Neuronal stem cell (in vitro differentiated cells): ENCODE measurements at regions not wholly inside any gene's neighbourhood (a gene's known extent, or its start where the extent isn't known, plus 50 kb on each side); places are given as distances from the start of the nearest gene placed in this dataset.

Experiments
- DNase-seq: peaks from one replicate; pipeline ENCODE4 v3.0.0-alpha.2; 2013; ENCODE audit warnings: low spot score
- H2AFZ ChIP-seq: one replicate; pipeline ENCODE4 v1.6.1; 2013; ENCODE audit warnings: mild to moderate bottlenecking, low read length, inconsistent platforms
- H2AK5ac ChIP-seq: 2 replicates; pipeline ENCODE4 v1.6.1; 2013; ENCODE audit warnings: low read depth, mild to moderate bottlenecking, inconsistent platforms, low read length, moderate library complexity, mixed read lengths
- H2BK120ac ChIP-seq: 2 replicates; pipeline ENCODE4 v1.6.1; 2013; ENCODE audit warnings: low read depth, mild to moderate bottlenecking, inconsistent platforms, low read length, moderate library complexity, mixed read lengths
- H2BK12ac ChIP-seq: one replicate; pipeline ENCODE4 v1.6.1; 2013; ENCODE audit warnings: low read length, inconsistent platforms
- H2BK15ac ChIP-seq: 2 replicates; pipeline ENCODE4 v1.6.1; 2013; ENCODE audit warnings: mild to moderate bottlenecking, low read length, inconsistent platforms, mixed read lengths
- H2BK5ac ChIP-seq: one replicate; pipeline ENCODE4 v1.6.1; 2013; ENCODE audit warnings: inconsistent platforms, mild to moderate bottlenecking, low read length, moderate library complexity
- H3K14ac ChIP-seq: one replicate; pipeline ENCODE4 v1.6.1; 2013; ENCODE audit warnings: low read length, inconsistent platforms
- H3K18ac ChIP-seq: 2 replicates; pipeline ENCODE4 v1.6.1; 2013; ENCODE audit warnings: low read length, inconsistent platforms
- H3K23ac ChIP-seq: 2 replicates; pipeline ENCODE4 v1.6.1; 2013; ENCODE audit warnings: low read depth, mild to moderate bottlenecking, mixed read lengths, low read length, inconsistent platforms; ENCODE audit not compliant: poor library complexity
- H3K27ac ChIP-seq: replicated peaks from 3 replicates; pipeline ENCODE4 v1.5.1; 2013; ENCODE audit warnings: low read length, inconsistent platforms
- H3K27me3 ChIP-seq, 3 experiments: 2 replicates each; pipeline ENCODE4 v1.6.1; 2013; ENCODE audit warnings: low read length in 3 of 3, mild to moderate bottlenecking in 2 of 3, inconsistent platforms in 1 of 3, low read depth in 1 of 3, mixed read lengths in 1 of 3, moderate library complexity in 1 of 3; ENCODE audit not compliant: control insufficient read depth in 3 of 3, insufficient read depth in 3 of 3
- H3K36me3 ChIP-seq, 2 donors: replicated peaks in 1 of 2; 2 replicates each; pipeline ENCODE4 v1.6.1; 2013; ENCODE audit warnings: low read length in 2 of 2; ENCODE audit not compliant: control insufficient read depth in 2 of 2, insufficient read depth in 2 of 2
- H3K4ac ChIP-seq: 2 replicates; pipeline ENCODE4 v1.6.1; 2013; ENCODE audit warnings: inconsistent platforms, mild to moderate bottlenecking, low read length, moderate library complexity
- H3K4me1 ChIP-seq, 2 donors: 1 replicate in 1 of 2; 2 replicates in 1 of 2; pipeline ENCODE4 v1.6.1; 2013; ENCODE audit warnings: low read length in 2 of 2, low read depth in 1 of 2; ENCODE audit not compliant: control insufficient read depth in 2 of 2, insufficient read depth in 1 of 2
- H3K4me2 ChIP-seq: one replicate; pipeline ENCODE4 v1.6.1; 2013; ENCODE audit warnings: mild to moderate bottlenecking, low read length, inconsistent platforms; ENCODE audit not compliant: insufficient read depth, poor library complexity, severe bottlenecking
- H3K4me3 ChIP-seq, 2 donors: 2 replicates each; pipeline ENCODE4 v1.5.1; 2013; ENCODE audit warnings: low read length in 2 of 2, mild to moderate bottlenecking in 2 of 2, inconsistent platforms in 1 of 2, moderate library complexity in 1 of 2
- H3K79me1 ChIP-seq: one replicate; pipeline ENCODE4 v1.6.1; 2013; ENCODE audit warnings: low read depth, mild to moderate bottlenecking, inconsistent platforms, low read length, moderate library complexity
- H3K9ac ChIP-seq: one replicate; pipeline ENCODE4 v1.6.1; 2013; ENCODE audit warnings: mild to moderate bottlenecking, low read depth, low read length, inconsistent platforms; ENCODE audit not compliant: poor library complexity
- H3K9me3 ChIP-seq, 2 donors: replicated peaks in 1 of 2; 2 replicates each; pipeline versions ENCODE3 to v1.6.1; 2013; ENCODE audit warnings: low read length in 2 of 2, mild to moderate bottlenecking in 2 of 2, inconsistent platforms in 1 of 2, low read depth in 1 of 2, mixed read lengths in 1 of 2, moderate library complexity in 1 of 2; ENCODE audit not compliant: control insufficient read depth in 2 of 2, insufficient read depth in 1 of 2
- H4K8ac ChIP-seq: one replicate; pipeline ENCODE4 v1.6.1; 2013; ENCODE audit warnings: low read depth, mild to moderate bottlenecking, inconsistent platforms, low read length, moderate library complexity
- H4K91ac ChIP-seq: one replicate; pipeline ENCODE4 v1.6.1; 2013; ENCODE audit warnings: low read length, low read depth, mild to moderate bottlenecking, inconsistent platforms; ENCODE audit not compliant: poor library complexity
- whole genome bisulfite sequencing, 2 donors: extraction: QIAGEN DNeasy Blood & Tissue Kit; methylation state at CpG; one replicate each; pipeline ENCODE4 v1.1.7; 2013; ENCODE audit warnings: missing lambda C conversion rate in 2 of 2, mixed read lengths in 1 of 2; ENCODE audit not compliant: insufficient read length in 2 of 2, insufficient replicate concordance in 1 of 2; ENCODE audit errors: extremely low coverage in 2 of 2; 5-methylcytosine and 5-hydroxymethylcytosine counted together

GRCh38 chr4:171288816-171289432 lies 524.3 kb upstream of the GALNTL6 start:
- Histone ChIP-seq H3K27me3 (no peaks in the 10 kb centered on the region), H2BK5ac (no peak overlapping the region), H4K91ac (no peak overlapping the region), H3K23ac (no peak overlapping the region), H2BK120ac (no peak overlapping the region), H3K18ac (no peak overlapping the region), H3K79me1 (no peaks in the 10 kb centered on the region), H2BK12ac (no peak overlapping the region), H2AFZ (no peak overlapping the region), H4K8ac (no peak overlapping the region), H3K4me3 (no peak overlapping the region), H3K4me1 (peaks cover 0 to 4% of the 10 kb centered on the region in 2 donors), H2BK15ac (no peak overlapping the region), H3K36me3 (no peaks in the 10 kb centered on the region), H3K4me2 (no peak overlapping the region), H3K4ac (no peak overlapping the region), H3K14ac (no peak overlapping the region), H3K27ac (no peak overlapping the region), H3K9me3 (no peaks in the 10 kb centered on the region), H2AK5ac (no peak overlapping the region), H3K9ac (no peak overlapping the region)
- no peak for DNase-seq
- WGBS, 2 donors, result no CpG with 5 or more reads among the region's 3 CpGs

GRCh38 chr4:171281359-171281758 lies 531.8 kb upstream of the GALNTL6 start:
- Histone ChIP-seq H3K4me3 (no peak overlapping the region), H2AFZ (no peak overlapping the region), H4K91ac (no peak overlapping the region), H2BK15ac (no peak overlapping the region), H2BK5ac (no peak overlapping the region), H3K9ac (no peak overlapping the region), H2AK5ac (no peak overlapping the region), H3K4ac (no peak overlapping the region), H2BK120ac (no peak overlapping the region), H3K4me2 (no peak overlapping the region), H3K27ac (no peak overlapping the region), H3K23ac (no peak overlapping the region), H3K9me3 (no peaks in the 10 kb centered on the region), H3K4me1 (no peaks in the 10 kb centered on the region), H3K36me3 (no peaks in the 10 kb centered on the region), H3K79me1 (no peaks in the 10 kb centered on the region), H4K8ac (no peak overlapping the region), H2BK12ac (no peak overlapping the region), H3K27me3 (no peaks in the 10 kb centered on the region), H3K14ac (no peak overlapping the region), H3K18ac (no peak overlapping the region)
- no CpG with 5 or more reads among the region's 4 CpGs for WGBS, 2 donors
- no peak for DNase-seq

GRCh38 chr4:171279131-171279530 lies 534.1 kb upstream of the GALNTL6 start:
- Histone ChIP-seq H3K27me3 (no peaks in the 10 kb centered on the region), H3K9ac (no peak overlapping the region), H2AK5ac (no peak overlapping the region), H2BK5ac (no peak overlapping the region), H3K27ac (no peak overlapping the region), H2BK12ac (no peak overlapping the region), H2BK120ac (no peak overlapping the region), H3K4me1 (no peaks in the 10 kb centered on the region), H3K4ac (no peak overlapping the region), H2AFZ (no peak overlapping the region), H3K18ac (no peak overlapping the region), H3K14ac (no peak overlapping the region), H4K8ac (no peak overlapping the region), H3K4me3 (no peak overlapping the region), H3K36me3 (no peaks in the 10 kb centered on the region), H4K91ac (no peak overlapping the region), H2BK15ac (no peak overlapping the region), H3K79me1 (no peaks in the 10 kb centered on the region), H3K23ac (no peak overlapping the region), H3K4me2 (no peak overlapping the region), H3K9me3 (no peaks in the 10 kb centered on the region)
- DNase-seq, result no peak
- no CpG with 5 or more reads among the region's 2 CpGs for WGBS, 2 donors

- Histone ChIP-seq H3K79me1 (no peaks in the 10 kb centered on the region), H2BK12ac (no peak overlapping the region), H3K9ac (no peak overlapping the region), H3K14ac (no peak overlapping the region), H2BK5ac (no peak overlapping the region), H3K36me3 (no peaks in the 10 kb centered on the region), H3K4ac (no peak overlapping the region), H4K8ac (no peak overlapping the region), H2AFZ (peak overlapping the region; percentile 57), H2AK5ac (no peak overlapping the region), H3K4me1 (no peaks in the 10 kb centered on the region), H3K27me3 (no peaks in the 10 kb centered on the region), H2BK15ac (no peak overlapping the region), H4K91ac (no peak overlapping the region), H3K18ac (no peak overlapping the region), H2BK120ac (no peak overlapping the region), H3K4me2 (no peak overlapping the region), H3K4me3 (no peak overlapping the region), H3K9me3 (no peaks in the 10 kb centered on the region), H3K23ac (no peak overlapping the region), H3K27ac (no peak overlapping the region)
- no CpG with 5 or more reads among the region's 6 CpGs for WGBS, 2 donors
- no peak for DNase-seq
Observed at GRCh38 chr4:171266671-171267070, 546.5 kb upstream of the GALNTL6 start.
